GM12878 (cell line): ENCODE measurements at regions not wholly inside any gene's neighbourhood (a gene's known extent, or its start where the extent isn't known, plus 50 kb on each side); places are given as distances from the start of the nearest gene placed in this dataset.

Experiments
- ATAC-seq: fragments of 200-7000 bp; cut with Tn5 transposase; 3 replicates; pipeline ENCODE4 v1.9.1; 2020; ENCODE audit warnings: mild to moderate bottlenecking, moderate library complexity
- BruUV-seq: library from RNA; stranded (reverse); fragments of 400-500 nt; replicated peaks from 2 replicates; lab custom pipeline; 2021; lab: Mats Ljungman, UMichigan
- CTCF ChIA-PET: fragments of 300-600 bp; sonication (Branson Sonifier 250); formaldehyde crosslinking; extraction: SDS; loops from one replicate; lab custom pipeline; 2021; ENCODE audit warnings: inconsistent platforms; lab: Yijun Ruan, JAX
- POLR2A ChIA-PET: fragments of 350-600 bp; formaldehyde crosslinking; extraction: SDS; loops from one replicate; lab custom pipeline; 2021; ENCODE audit warnings: inconsistent platforms; lab: Charles Lee
- RAD21 ChIA-PET: fragments of 300-600 bp; sonication (Branson Sonifier 250); formaldehyde crosslinking; loops from one replicate; lab custom pipeline; 2023; ENCODE audit warnings: antibody characterized with exemption; ENCODE audit not compliant: unreplicated experiment; lab: Charles Lee
- SMC1A ChIA-PET: fragments of 300-600 bp; sonication (Branson Sonifier 250); formaldehyde crosslinking; loops from one replicate; lab custom pipeline; 2023; ENCODE audit not compliant: unreplicated experiment, uncharacterized antibody; lab: Charles Lee
- DNase-seq: peaks from one replicate; pipeline ENCODE4 v3.0.0-alpha.2; 2011; ENCODE audit warnings: low read depth, low spot score
- FAIRE-seq: peaks from 3 replicates; lab custom pipeline; 2011; peaks lifted over from hg19 to GRCh38; lab: Jason Lieb, UNC
- H2AFZ ChIP-seq: 2 replicates; pipeline ENCODE4 v1.6.0; 2011; ENCODE audit warnings: low read depth, low read length, control low read depth; ENCODE audit not compliant: control insufficient read depth
- H3K27ac ChIP-seq: 2 replicates; pipeline ENCODE4 v1.5.1; 2011; ENCODE audit warnings: control low read depth; ENCODE audit not compliant: control insufficient read depth, insufficient read depth
- H3K27me3 ChIP-seq, 2 experiments: replicated peaks in 1 of 2; 2 replicates each; pipeline versions ENCODE4 v1.6.0 to v1.6.1; 2011; ENCODE audit warnings: low read length in 1 of 2; ENCODE audit not compliant: control insufficient read depth in 2 of 2, insufficient read depth in 2 of 2
- H3K36me3 ChIP-seq, 2 experiments: 2 replicates each; pipeline ENCODE4 v1.5.1; 2011; ENCODE audit warnings: low read length in 1 of 2; ENCODE audit not compliant: control insufficient read depth in 2 of 2, insufficient read depth in 2 of 2
- H3K4me1 ChIP-seq: 2 replicates; pipeline ENCODE4 v1.6.1; 2011; ENCODE audit warnings: mild to moderate bottlenecking, low read length, moderate library complexity, mixed read lengths; ENCODE audit not compliant: control insufficient read depth, insufficient read depth
- H3K4me2 ChIP-seq: 2 replicates; pipeline ENCODE4 v1.6.0; 2011; ENCODE audit warnings: control low read depth; ENCODE audit not compliant: control insufficient read depth, insufficient read depth
- H3K4me3 ChIP-seq: fragments of 200-600 bp; sonication (generic); 2 replicates; pipeline ENCODE4 v1.5.1; 2016
- H3K79me2 ChIP-seq: 2 replicates; pipeline ENCODE4 v1.6.0; 2011; ENCODE audit warnings: low read length; ENCODE audit not compliant: control insufficient read depth, insufficient read depth
- H3K9ac ChIP-seq: 2 replicates; pipeline ENCODE4 v1.8.0; 2011; ENCODE audit warnings: low read length, control low read depth, mixed read lengths; ENCODE audit not compliant: control insufficient read depth, insufficient read depth
- H3K9me3 ChIP-seq: replicated peaks from 3 replicates; pipeline ENCODE4 v1.5.1; 2011; ENCODE audit warnings: mild to moderate bottlenecking, low read length; ENCODE audit not compliant: control insufficient read depth, insufficient read depth
- H4K20me1 ChIP-seq: 2 replicates; pipeline ENCODE4 v1.6.0; 2011; ENCODE audit not compliant: control insufficient read depth, insufficient read depth
- ASH2L ChIP-seq: fragments of 300-600, 200-600 bp; sonication (generic); IDR thresholded peaks from 2 replicates; pipeline ENCODE4 v1.6.1; 2017; ENCODE audit warnings: low read depth, mild to moderate bottlenecking, borderline replicate concordance
- ATF7 ChIP-seq: fragments of 450-650 bp; IDR thresholded peaks from 2 replicates; pipeline ENCODE4 v1.6.1; 2016; ENCODE audit warnings: low read depth, mild to moderate bottlenecking
- BHLHE40 ChIP-seq, 2 experiments: fragments of 450-650 bp in 1 of 2; IDR thresholded peaks; 2 replicates each; pipeline ENCODE4 v1.6.1; 2011 to 2017; ENCODE audit warnings: low read depth in 2 of 2, borderline replicate concordance in 1 of 2, improper control_type of control experiment in 1 of 2, low read length in 1 of 2, mild to moderate bottlenecking in 1 of 2
- JUNB ChIP-seq: IDR thresholded peaks from 2 replicates; pipeline ENCODE4 v1.6.1; 2016; ENCODE audit warnings: antibody characterized with exemption, mild to moderate bottlenecking
- LARP7 ChIP-seq: fragments of 450-650 bp; IDR thresholded peaks from 2 replicates; pipeline ENCODE4 v1.6.1; 2017; ENCODE audit warnings: mild to moderate bottlenecking
- POU2F2 ChIP-seq: IDR thresholded peaks from 3 replicates; pipeline ENCODE4 v1.6.1; 2011; ENCODE audit warnings: low read depth, mild to moderate bottlenecking, low read length, borderline replicate concordance
- SMAD1 ChIP-seq: fragments of 450-650 bp; IDR thresholded peaks from 2 replicates; pipeline ENCODE4 v1.6.1; 2018; ENCODE audit warnings: mild to moderate bottlenecking, low read depth; ENCODE audit not compliant: partially characterized antibody
- WRNIP1 ChIP-seq: IDR thresholded peaks from 2 replicates; pipeline ENCODE4 v1.6.1; 2011; ENCODE audit warnings: low read depth, low read length, improper control_type of control experiment, borderline replicate concordance
- YY1 ChIP-seq: IDR thresholded peaks from 2 replicates; pipeline ENCODE4 v1.6.1; 2011; ENCODE audit warnings: low read depth, mild to moderate bottlenecking, low read length
- ZNF384 ChIP-seq: IDR thresholded peaks from 2 replicates; pipeline ENCODE4 v1.6.1; 2012; ENCODE audit warnings: low read depth, mild to moderate bottlenecking, low read length, improper control_type of control experiment, borderline replicate concordance
- ZSCAN29 ChIP-seq: fragments of 450-650 bp; IDR thresholded peaks from 2 replicates; pipeline ENCODE4 v1.6.1; 2017; ENCODE audit warnings: mild to moderate bottlenecking, moderate library complexity
- WGBS: methylation state at CpG from one replicate; pipeline ENCODE4 v1.1.6; 2016; ENCODE audit warnings: low lambda C conversion rate; ENCODE audit not compliant: insufficient replicate concordance, insufficient coverage; ENCODE audit errors: missing lambda C conversion rate; 5-methylcytosine and 5-hydroxymethylcytosine counted together
- in situ Hi-C: fragments of 300-500 bp; cut with MboI; formaldehyde crosslinking; loops from 9 replicates; pipeline ENCODE4 v1.14.3; 2018; ENCODE audit warnings: mixed read lengths
- intact Hi-C: fragments of 100-400 bp; cut with micrococcal nuclease; formaldehyde crosslinking; loops from one replicate; pipeline ENCODE4 v1.14.2; 2022; ENCODE audit not compliant: unreplicated experiment
- TF ChIP-seq, protein P1 (sequence below): fragments of 450-650 bp; formaldehyde crosslinking; IDR thresholded peaks from 2 replicates; pipeline ENCODE4 v1.4.0; 2022; ENCODE audit warnings: mild to moderate bottlenecking, moderate library complexity
- TF ChIP-seq, protein P2 (sequence below): fragments of 450-650 bp; IDR thresholded peaks from 2 replicates; pipeline ENCODE4 v1.6.1; 2018; ENCODE audit warnings: borderline replicate concordance, mild to moderate bottlenecking; ENCODE audit not compliant: partially characterized antibody
- TF ChIP-seq, protein P3 (sequence below): fragments of 450-650 bp; IDR thresholded peaks from 2 replicates; pipeline ENCODE4 v1.6.1; 2016; ENCODE audit warnings: mild to moderate bottlenecking
- TF ChIP-seq, protein P4 (sequence below): IDR thresholded peaks from 2 replicates; pipeline ENCODE4 v1.6.1; 2012; ENCODE audit warnings: low read depth, low read length, improper control_type of control experiment

DNA sequence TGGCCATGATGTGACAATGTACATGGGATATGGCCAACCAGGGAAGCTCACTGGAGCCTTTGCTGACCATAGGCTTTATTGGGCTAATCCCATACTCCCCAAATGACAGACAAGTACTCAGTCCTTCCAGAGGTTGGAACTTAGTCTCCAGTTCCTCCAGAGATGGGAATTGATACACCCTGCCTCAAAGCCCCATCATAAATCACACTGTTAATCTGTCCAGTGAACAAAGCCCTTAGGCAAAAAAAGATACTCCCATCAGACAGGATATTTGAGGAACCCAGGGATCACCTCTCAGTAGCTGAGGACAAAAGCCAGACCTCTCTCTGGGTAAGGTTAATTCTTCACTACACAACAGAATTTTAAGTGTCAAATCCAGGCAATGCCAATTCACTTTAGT lies 247.5 kb upstream of the CDH20 start (continued):
- TF ChIP-seq, protein P1, sequence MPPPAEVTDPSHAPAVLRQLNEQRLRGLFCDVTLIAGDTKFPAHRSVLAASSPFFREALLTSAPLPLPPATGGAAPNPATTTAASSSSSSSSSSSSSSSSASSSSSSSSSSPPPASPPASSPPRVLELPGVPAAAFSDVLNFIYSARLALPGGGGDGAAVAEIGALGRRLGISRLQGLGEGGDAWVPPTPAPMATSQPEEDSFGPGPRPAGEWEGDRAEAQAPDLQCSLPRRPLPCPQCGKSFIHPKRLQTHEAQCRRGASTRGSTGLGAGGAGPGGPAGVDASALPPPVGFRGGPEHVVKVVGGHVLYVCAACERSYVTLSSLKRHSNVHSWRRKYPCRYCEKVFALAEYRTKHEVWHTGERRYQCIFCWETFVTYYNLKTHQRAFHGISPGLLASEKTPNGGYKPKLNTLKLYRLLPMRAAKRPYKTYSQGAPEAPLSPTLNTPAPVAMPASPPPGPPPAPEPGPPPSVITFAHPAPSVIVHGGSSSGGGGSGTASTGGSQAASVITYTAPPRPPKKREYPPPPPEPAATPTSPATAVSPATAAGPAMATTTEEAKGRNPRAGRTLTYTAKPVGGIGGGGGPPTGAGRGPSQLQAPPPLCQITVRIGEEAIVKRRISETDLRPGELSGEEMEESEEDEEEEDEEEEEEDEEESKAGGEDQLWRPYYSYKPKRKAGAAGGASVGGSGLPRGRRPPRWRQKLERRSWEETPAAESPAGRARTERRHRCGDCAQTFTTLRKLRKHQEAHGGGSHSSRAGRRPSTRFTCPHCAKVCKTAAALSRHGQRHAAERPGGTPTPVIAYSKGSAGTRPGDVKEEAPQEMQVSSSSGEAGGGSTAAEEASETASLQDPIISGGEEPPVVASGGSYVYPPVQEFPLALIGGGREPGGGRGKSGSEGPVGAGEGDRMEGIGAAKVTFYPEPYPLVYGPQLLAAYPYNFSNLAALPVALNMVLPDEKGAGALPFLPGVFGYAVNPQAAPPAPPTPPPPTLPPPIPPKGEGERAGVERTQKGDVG (CRISPR knock-in tag), result no peak
- TF ChIP-seq LARP7 (no peak), ASH2L (no peak), BHLHE40 (IDR thresholded peaks at IDR 0.05; ENCODE audit: borderline replicate concordance in 1 of 2, low read depth in 2 of 2, low read length in 1 of 2) (no peak), ATF7 (no peak), SMAD1 (no peak), ZNF384 (no peak), POU2F2 (no peak)

DNA sequence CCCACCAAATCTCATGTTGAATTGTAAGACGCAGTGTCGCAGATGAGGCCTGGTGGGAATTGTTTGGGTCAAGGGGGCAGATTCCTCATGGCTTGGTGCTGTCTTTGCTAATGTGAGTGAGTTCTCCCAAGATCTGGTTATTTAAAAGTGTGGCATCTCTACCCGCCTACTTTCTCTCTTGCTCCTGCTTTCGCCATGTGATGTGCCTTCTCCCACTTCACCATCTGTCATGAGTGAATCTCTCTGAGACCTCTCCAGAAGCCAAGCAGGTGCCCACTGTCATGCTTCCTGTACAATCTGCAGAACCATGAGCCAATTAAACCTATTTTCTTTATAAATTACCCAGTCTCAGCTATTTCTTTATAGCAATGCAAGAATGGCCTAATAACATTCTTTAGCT lies 246.6 kb upstream of the CDH20 start:
- intact Hi-C loops, result no loop called here
- SMC1A ChIA-PET, result no interaction called here
- ATAC-seq (no peak), DNase-seq (no peak)
- H3K27me3 ChIP-seq, result no peaks in the 10 kb centered on the region
- WGBS, result 58% methylated on average over 4 of the region's 4 CpGs
- H4K20me1 ChIP-seq, result no peaks in the 10 kb centered on the region
- BruUV-seq, result no TSS peak
- H3K9ac ChIP-seq, result no peak overlapping the region
- H3K9me3 ChIP-seq, result no peaks in the 10 kb centered on the region
- RAD21 ChIA-PET, result no interaction called here
- no peak overlapping the region for H2AFZ ChIP-seq
- H3K4me2 ChIP-seq, result no peak overlapping the region
- CTCF ChIA-PET, result interaction anchor here (0.5 to 1.7 kb wide), 2 partner anchors 416 to 421 kb away, joined by 3 to 7 read pairs; no protein-coding TSS in a partner anchor
- no peaks in the 10 kb centered on the region for H3K4me1 ChIP-seq
- TF ChIP-seq, protein P2, sequence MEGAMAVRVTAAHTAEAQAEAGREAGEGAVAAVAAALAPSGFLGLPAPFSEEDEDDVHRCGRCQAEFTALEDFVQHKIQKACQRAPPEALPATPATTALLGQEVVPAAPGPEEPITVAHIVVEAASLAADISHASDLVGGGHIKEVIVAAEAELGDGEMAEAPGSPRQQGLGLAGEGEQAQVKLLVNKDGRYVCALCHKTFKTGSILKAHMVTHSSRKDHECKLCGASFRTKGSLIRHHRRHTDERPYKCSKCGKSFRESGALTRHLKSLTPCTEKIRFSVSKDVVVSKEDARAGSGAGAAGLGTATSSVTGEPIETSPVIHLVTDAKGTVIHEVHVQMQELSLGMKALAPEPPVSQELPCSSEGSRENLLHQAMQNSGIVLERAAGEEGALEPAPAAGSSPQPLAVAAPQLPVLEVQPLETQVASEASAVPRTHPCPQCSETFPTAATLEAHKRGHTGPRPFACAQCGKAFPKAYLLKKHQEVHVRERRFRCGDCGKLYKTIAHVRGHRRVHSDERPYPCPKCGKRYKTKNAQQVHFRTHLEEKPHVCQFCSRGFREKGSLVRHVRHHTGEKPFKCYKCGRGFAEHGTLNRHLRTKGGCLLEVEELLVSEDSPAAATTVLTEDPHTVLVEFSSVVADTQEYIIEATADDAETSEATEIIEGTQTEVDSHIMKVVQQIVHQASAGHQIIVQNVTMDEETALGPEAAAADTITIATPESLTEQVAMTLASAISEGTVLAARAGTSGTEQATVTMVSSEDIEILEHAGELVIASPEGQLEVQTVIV, result no peak
- TF ChIP-seq YY1 (no peak), WRNIP1 (no peak), ZSCAN29 (no peak), JUNB (no peak)
- TF ChIP-seq, protein P3, sequence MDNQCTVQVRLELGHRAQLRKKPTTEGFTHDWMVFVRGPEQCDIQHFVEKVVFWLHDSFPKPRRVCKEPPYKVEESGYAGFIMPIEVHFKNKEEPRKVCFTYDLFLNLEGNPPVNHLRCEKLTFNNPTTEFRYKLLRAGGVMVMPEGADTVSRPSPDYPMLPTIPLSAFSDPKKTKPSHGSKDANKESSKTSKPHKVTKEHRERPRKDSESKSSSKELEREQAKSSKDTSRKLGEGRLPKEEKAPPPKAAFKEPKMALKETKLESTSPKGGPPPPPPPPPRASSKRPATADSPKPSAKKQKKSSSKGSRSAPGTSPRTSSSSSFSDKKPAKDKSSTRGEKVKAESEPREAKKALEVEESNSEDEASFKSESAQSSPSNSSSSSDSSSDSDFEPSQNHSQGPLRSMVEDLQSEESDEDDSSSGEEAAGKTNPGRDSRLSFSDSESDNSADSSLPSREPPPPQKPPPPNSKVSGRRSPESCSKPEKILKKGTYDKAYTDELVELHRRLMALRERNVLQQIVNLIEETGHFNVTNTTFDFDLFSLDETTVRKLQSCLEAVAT, result no peak
- TF ChIP-seq, protein P4, sequence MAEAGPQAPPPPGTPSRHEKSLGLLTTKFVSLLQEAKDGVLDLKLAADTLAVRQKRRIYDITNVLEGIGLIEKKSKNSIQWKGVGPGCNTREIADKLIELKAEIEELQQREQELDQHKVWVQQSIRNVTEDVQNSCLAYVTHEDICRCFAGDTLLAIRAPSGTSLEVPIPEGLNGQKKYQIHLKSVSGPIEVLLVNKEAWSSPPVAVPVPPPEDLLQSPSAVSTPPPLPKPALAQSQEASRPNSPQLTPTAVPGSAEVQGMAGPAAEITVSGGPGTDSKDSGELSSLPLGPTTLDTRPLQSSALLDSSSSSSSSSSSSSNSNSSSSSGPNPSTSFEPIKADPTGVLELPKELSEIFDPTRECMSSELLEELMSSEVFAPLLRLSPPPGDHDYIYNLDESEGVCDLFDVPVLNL, result no peak
- TF ChIP-seq, all 136 proteins: peak for 0
- no peak overlapping the region for H3K27ac ChIP-seq
- no peak for FAIRE-seq
- in situ Hi-C loops, result no loop called here
- POLR2A ChIA-PET, result no interaction called here
- H3K36me3 ChIP-seq, result no peaks in the 10 kb centered on the region
- no peaks in the 10 kb centered on the region for H3K79me2 ChIP-seq
- no peak overlapping the region for H3K4me3 ChIP-seq
